ENCODE measurements at regions not wholly inside any gene's neighbourhood (a gene's known extent, or its start where the extent isn't known, plus 50 kb on each side); places are given as distances from the start of the nearest gene placed in this dataset.

DNA sequence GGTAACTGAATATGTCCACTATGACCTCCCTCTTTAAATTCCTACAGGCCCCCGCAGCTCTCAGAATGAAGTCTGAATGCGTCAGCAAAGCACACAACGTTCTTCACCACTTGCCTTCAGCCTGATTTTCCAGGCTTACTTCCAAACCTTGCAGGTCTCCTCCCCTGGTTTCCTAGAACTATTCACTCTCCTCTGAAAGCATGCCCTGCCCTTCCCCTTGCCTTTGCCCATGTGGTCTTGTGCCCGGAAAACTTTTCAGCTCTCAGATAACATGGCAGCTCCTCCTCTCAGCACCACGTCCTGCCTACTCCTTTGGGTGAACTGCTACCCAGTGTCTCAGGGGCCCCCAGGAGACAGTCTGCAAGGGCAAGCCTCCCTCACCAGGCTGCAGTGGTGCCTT is 268.5 kb upstream of the LDB2 start:
- no peaks in the 10 kb centered on the region for H3K79me2 ChIP-seq (ENCODE audit: insufficient read depth, low read depth)
- TF ChIP-seq, protein P1, sequence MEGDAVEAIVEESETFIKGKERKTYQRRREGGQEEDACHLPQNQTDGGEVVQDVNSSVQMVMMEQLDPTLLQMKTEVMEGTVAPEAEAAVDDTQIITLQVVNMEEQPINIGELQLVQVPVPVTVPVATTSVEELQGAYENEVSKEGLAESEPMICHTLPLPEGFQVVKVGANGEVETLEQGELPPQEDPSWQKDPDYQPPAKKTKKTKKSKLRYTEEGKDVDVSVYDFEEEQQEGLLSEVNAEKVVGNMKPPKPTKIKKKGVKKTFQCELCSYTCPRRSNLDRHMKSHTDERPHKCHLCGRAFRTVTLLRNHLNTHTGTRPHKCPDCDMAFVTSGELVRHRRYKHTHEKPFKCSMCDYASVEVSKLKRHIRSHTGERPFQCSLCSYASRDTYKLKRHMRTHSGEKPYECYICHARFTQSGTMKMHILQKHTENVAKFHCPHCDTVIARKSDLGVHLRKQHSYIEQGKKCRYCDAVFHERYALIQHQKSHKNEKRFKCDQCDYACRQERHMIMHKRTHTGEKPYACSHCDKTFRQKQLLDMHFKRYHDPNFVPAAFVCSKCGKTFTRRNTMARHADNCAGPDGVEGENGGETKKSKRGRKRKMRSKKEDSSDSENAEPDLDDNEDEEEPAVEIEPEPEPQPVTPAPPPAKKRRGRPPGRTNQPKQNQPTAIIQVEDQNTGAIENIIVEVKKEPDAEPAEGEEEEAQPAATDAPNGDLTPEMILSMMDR (conservative IDR thresholded peaks at IDR 0.05; ENCODE audit: low read depth, low read length), result no peak
- no peak overlapping the region for H3K27ac ChIP-seq
- no peak overlapping the region for H3K9ac ChIP-seq
- no peak overlapping the region for H3K4me2 ChIP-seq
- no peaks in the 10 kb centered on the region for H3K36me3 ChIP-seq (ENCODE audit: insufficient read depth)
- H3K27me3 ChIP-seq (ENCODE audit: insufficient read depth, low read depth), result no peaks in the 10 kb centered on the region
- H2AFZ ChIP-seq (ENCODE audit: low read depth), result no peak overlapping the region
- H3K4me1 ChIP-seq (ENCODE audit: low read depth, poor library complexity, severe bottlenecking), result no peaks in the 10 kb centered on the region
- H4K20me1 ChIP-seq (ENCODE audit: insufficient read depth), result no peaks in the 10 kb centered on the region
- H3K4me3 ChIP-seq (IDR thresholded peaks at IDR 0.05; ENCODE audit: insufficient read depth, low read depth, low read length), result no peak overlapping the region

DNA sequence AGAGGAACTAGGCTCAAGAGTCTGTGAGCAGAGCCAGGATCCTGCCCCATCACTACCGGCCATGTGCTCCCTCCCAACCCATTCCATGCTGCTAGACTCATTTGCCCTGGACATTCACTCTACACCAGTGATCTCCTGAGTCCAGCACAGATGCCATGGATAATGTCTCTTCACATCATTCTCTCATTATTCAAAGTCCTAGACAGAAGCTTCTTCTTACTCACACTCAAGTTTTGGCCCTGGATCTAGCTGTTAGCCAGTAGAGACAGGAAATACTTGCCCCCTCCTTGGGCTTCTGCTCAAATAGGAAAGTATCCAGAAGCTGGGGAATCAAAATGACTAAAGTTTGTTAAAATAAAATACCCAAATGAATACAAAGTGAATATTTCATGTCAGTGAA is 266.8 kb upstream of the LDB2 start:
- Histone ChIP-seq H2AFZ (ENCODE audit: low read depth) (no peak overlapping the region), H3K9ac (no peak overlapping the region), H3K27me3 (ENCODE audit: insufficient read depth, low read depth) (no peaks in the 10 kb centered on the region), H4K20me1 (ENCODE audit: insufficient read depth) (no peaks in the 10 kb centered on the region), H3K27ac (no peak overlapping the region), H3K4me1 (ENCODE audit: low read depth, poor library complexity, severe bottlenecking) (no peaks in the 10 kb centered on the region), H3K4me2 (no peak overlapping the region), H3K36me3 (ENCODE audit: insufficient read depth) (no peaks in the 10 kb centered on the region), H3K79me2 (ENCODE audit: insufficient read depth, low read depth) (no peaks in the 10 kb centered on the region), H3K4me3 (IDR thresholded peaks at IDR 0.05; ENCODE audit: insufficient read depth, low read depth, low read length) (no peak overlapping the region)
- TF ChIP-seq, protein P1 (conservative IDR thresholded peaks at IDR 0.05; ENCODE audit: low read depth, low read length), result no peak

DNA sequence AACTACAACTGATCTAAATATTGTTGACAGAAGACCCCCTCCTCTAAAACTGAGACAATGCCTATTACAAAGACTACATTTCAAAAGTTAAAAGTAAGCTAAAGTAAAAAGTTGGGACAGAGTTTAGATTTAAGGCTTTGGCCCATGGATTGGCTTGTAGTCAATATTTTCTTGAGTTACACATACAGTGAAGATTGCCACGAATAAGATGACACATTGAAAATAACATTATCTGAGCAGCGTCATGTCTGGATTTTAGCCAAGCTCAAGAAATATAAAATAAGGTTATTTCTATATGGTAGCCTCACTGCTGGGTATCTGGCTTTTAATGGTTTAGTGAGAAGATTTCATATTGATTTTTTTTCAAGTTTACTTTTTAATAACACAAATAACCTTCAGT is 266.2 kb upstream of the LDB2 start:
- TF ChIP-seq, protein P1 (conservative IDR thresholded peaks at IDR 0.05; ENCODE audit: low read depth, low read length), result no peak
- no peaks in the 10 kb centered on the region for H3K79me2 ChIP-seq (ENCODE audit: insufficient read depth, low read depth)
- H3K27me3 ChIP-seq (ENCODE audit: insufficient read depth, low read depth), result no peaks in the 10 kb centered on the region

DNA sequence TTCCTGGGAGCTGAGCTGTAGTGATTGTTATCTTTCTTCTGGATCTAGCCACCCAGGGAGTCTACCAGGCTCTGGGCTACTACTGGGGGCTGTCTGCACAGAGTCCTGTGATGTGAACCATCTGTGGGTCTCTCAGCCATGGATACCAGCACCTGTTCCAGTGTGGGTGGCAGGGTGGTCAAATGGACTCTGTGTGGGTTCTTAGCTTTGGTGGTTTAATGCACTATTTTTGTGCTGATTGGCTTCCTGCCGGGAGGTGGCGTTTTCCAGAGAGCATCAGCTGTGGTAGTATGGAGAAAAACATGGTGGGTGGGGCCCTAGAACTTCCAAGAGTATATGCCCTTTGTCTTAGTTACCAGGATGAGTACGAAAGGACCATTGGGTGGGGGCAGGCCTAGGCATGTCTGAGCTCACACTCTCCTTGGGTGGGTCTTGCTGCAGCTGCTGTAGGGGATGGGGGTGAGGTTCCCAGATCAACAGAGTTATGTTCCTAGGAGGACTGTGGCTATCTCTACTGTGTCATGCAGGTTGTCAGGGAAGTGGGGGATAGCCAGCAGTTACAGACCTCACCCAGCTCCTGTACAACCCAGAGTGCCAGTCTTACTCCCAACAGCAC is 264.8 kb upstream of the LDB2 start:
- Histone ChIP-seq H3K4me2 (no peak overlapping the region), H3K4me3 (IDR thresholded peaks at IDR 0.05; ENCODE audit: insufficient read depth, low read depth, low read length) (no peak overlapping the region), H3K4me1 (ENCODE audit: low read depth, poor library complexity, severe bottlenecking) (no peaks in the 10 kb centered on the region), H3K27ac (no peak overlapping the region), H4K20me1 (ENCODE audit: insufficient read depth) (no peaks in the 10 kb centered on the region), H3K9ac (no peak overlapping the region), H3K27me3 (ENCODE audit: insufficient read depth, low read depth) (no peaks in the 10 kb centered on the region), H3K79me2 (ENCODE audit: insufficient read depth, low read depth) (no peaks in the 10 kb centered on the region), H3K36me3 (ENCODE audit: insufficient read depth) (no peaks in the 10 kb centered on the region), H2AFZ (ENCODE audit: low read depth) (no peak overlapping the region)
- TF ChIP-seq, protein P1 (conservative IDR thresholded peaks at IDR 0.05; ENCODE audit: low read depth, low read length), result no peak

More for the DNA sequence above, 266.2 kb upstream of the LDB2 start:
- H4K20me1 ChIP-seq (ENCODE audit: insufficient read depth), result no peaks in the 10 kb centered on the region
- H3K36me3 ChIP-seq (ENCODE audit: insufficient read depth), result no peaks in the 10 kb centered on the region
- H3K4me1 ChIP-seq (ENCODE audit: low read depth, poor library complexity, severe bottlenecking), result no peaks in the 10 kb centered on the region
- H3K27ac ChIP-seq, result no peak overlapping the region
- H3K9ac ChIP-seq, result no peak overlapping the region
- no peak overlapping the region for H3K4me2 ChIP-seq
- H3K4me3 ChIP-seq (IDR thresholded peaks at IDR 0.05; ENCODE audit: insufficient read depth, low read depth, low read length), result no peak overlapping the region
- no peak overlapping the region for H2AFZ ChIP-seq (ENCODE audit: low read depth)
